Hematopoietic multipotent progenitor cell treated with erythropoietin and hydrocortisone succinate and interleukin-3 and kit ligand, for 6 days (in vitro differentiated cells): ENCODE measurements at regions not wholly inside any gene's neighbourhood (a gene's known extent, or its start where the extent isn't known, plus 50 kb on each side); places are given as distances from the start of the nearest gene placed in this dataset.

ENCODE experiments used
- DNase-seq: peaks from one replicate; pipeline ENCODE4 v3.0.0-alpha.2; 2015

GRCh38 chr2:223227338-223227737, 175.3 kb downstream of the KCNE4 start:
- no peak for DNase-seq

GRCh38 chr2:223228871-223229270, 176.9 kb downstream of the KCNE4 start:
- DNase-seq, result no peak

GRCh38 chr2:223230352-223230751, 178.4 kb downstream of the KCNE4 start:
- no peak for DNase-seq

- DNase-seq, result no peak
These were observed 180.3 kb downstream of the KCNE4 start for GRCh38 chr2:223232285-223232684.

DNA sequence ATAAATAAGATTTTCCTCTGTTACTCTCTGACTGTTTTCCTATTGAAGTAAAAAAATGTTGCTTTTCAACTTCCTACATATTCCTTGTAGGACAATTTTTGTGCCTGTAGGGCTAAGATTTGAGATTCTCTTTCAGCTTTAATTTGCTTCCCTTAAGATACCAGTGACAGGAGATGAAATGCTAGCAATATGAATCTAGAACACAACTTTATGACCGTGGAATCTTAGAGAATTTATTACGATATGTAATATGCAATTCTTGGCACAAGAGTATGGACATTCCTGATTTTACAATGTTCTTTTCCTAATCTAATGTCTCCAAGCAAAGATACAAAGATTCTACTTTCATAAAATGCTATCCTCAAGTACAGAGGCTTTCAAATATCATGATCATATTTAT, 180.9 kb downstream of the KCNE4 start:
- no peak for DNase-seq

- no peak for DNase-seq
These were observed 184.0 kb downstream of the KCNE4 start for GRCh38 chr2:223235986-223236385.

GRCh38 chr2:223238301-223238700, 186.3 kb downstream of the KCNE4 start:
- no peak for DNase-seq

DNA sequence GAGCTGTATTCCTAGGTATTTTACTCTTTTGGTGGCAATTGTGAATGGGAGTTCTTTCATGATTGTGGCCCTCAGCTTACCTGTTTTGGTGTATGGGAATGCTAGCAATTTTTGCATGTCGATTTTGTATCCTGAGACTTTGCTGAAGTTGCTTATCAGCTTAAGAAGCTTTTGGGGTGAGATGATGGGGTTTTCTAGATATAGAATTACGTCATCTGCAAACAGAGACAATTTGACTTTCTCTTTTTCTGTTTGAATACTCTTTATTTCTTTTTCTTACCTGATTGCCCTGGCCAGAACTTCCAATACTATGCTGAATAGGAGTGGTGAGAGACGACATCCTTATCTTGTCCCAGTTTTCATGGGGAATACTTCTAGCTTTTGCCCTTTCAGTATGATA, 191.2 kb downstream of the KCNE4 start:
- no peak for DNase-seq

GRCh38 chr2:223247136-223247535, 195.1 kb downstream of the KCNE4 start:
- peak; percentile 1 for DNase-seq

GRCh38 chr2:223251656-223252229, 199.8 kb downstream of the KCNE4 start:
- DNase-seq, result no peak

DNA sequence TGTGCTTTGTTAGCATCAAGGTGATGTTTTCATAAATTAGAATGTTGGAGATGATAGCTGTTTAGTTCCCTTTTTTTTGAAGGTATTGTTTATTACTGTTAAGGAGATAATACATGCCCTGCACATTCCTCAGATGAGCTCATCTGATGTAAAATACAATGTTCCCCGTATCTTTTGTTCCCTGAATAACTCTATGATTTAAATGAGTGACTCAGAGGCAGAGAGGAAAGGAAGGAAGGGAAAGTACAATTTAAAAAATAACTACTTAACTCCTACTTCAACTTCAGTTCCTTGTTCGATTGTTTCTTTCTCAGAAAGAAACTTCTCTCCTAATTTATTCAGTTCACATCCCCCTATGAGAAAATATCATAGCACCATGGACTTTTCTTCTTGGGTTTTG, 208.7 kb downstream of the KCNE4 start:
- DNase-seq, result no peak

DNA sequence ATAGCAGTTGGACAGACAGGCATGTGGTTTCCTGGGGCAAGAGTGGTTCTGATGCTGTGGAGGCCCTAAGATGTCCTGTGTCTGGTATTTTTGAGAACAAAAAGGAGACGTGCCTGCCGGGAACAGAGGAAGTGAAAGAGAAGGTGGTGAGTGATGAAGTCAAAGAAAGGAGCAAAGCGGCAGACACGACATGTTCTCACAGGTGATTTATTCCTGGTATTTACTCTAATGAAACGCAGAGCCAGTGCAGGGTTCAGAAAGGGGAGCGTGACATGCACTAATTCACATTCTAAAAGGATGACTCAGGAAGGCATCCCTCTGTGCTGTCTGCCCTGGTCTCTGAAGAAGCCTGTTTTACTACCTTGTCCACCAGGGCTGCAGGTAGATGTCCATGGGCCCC, 211.0 kb downstream of the KCNE4 start:
- no peak for DNase-seq

- no peak for DNase-seq
These were observed 212.7 kb downstream of the KCNE4 start for GRCh38 chr2:223264541-223265193.

DNA sequence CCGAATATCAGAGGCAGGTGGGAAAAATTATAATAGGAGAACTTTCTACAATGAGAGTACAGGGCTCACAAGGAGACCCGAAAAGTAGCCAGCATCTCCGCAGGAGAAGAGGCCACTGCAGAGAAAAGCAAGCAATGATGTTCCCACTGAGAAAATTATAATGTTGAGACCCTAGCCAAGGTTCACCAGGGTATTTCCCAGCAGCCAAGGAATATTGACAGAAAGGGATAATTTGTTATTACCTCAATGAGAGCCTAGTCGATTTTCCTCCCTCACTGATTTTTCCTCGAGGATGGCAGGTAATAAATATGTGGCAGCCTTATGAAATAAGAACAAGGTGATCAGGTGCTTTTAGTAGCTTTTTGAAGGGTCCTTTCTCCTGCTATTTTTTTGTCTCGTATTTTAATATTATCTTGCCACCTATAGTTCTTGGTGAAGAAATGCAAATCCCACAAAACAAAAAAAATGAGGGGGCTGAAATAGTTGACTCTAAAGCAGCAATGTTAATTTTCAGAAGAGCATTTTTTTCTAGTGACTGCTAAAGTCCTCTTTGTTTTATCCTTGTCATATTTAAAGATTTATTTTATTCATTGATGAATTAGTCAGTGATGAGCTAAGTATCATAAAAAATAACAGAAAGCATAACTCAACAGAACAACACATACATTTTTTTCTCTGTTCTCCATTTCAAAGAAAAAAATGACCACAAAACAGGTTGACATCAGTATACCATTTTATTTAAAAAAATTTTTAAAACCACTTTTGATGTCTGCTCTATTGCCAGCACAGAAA, 215.4 kb downstream of the KCNE4 start:
- DNase-seq, result no peak

GRCh38 chr2:223269386-223269785, 217.4 kb downstream of the KCNE4 start:
- DNase-seq, result no peak

- no peak for DNase-seq
These were observed 218.6 kb downstream of the KCNE4 start for GRCh38 chr2:223270548-223270947.

DNA sequence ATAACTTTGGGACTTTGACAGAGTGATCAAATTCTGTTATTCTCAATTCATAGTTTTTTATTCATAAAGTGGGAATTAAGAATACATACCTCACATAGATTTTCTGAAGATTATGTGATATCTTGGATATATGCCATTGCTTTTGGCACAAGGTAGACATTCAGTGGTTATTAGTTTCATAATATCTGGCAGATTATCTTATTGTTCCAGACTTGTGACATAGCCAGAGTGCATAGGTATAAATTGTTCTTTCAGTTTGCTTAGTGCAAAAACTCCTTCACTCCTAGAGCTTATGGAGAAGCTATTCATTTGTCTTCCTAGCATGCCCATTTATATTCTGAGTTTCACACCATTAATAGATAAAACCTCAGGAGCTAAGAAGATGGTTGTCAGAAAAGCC, 222.0 kb downstream of the KCNE4 start:
- no peak for DNase-seq

DNA sequence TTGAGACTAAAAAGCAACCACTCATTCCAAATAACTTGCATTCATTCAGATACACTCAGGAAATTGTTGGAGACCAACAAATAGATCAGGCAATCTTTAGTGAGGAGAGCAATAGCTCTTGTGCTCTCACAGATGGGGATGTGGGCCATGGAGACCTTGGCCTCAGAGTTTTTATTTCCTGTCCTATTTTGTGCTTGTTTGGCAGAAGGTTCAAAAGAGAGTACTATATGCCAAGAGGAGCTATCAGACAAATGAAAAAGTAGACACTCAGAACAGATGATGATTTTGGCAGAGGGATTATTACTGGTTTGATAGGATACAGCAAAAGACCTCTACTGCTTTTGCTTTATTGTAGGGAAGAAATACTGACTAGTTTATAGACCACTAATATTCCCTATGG, 230.2 kb downstream of the KCNE4 start:
- no peak for DNase-seq

- no peak for DNase-seq
These were observed 231.3 kb downstream of the KCNE4 start for GRCh38 chr2:223283329-223283728.

- no peak for DNase-seq
These were observed 231.8 kb downstream of the KCNE4 start for GRCh38 chr2:223283771-223284170.

DNA sequence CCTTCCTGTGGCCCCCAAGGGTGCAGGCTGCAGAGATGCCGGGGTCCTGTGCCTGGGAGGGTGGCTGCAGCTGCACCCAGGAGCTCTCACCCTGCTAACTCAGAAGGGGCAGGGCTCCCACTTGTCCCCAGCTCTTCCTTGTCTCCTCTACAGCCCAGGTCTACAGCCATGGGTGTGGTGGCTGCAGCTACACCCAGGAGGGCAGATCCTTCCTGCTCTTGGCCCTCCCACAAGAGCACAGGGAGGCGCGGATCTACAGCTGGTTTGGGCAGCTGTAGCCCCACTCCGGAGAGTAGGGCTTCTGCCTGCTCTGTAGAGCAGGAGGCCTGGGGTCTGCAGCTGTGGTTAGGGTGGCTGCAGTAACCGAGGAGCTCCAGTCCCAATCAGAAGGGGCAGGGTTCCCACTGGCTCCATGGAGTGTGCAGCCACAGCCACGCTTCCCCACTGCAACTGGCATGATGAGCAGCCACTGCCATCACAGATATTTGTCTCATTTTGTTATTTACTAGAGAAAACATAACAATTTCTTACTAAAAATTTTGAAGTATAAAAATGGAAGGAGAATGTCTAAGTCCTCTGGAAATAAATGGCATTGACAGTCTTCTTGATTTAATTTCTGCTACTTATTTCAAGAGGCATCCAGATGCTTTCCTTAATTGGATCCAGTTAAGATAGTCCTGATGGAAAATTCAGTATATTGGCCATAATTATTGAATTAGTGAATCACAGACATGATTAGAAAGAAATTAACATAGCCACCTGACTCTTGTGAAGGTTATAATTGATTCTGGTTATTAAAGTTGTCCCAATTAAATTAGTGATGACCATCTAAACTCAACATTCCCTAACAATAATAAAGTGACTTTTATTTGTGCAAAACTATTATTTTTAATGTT, 233.6 kb downstream of the KCNE4 start:
- no peak for DNase-seq

DNA sequence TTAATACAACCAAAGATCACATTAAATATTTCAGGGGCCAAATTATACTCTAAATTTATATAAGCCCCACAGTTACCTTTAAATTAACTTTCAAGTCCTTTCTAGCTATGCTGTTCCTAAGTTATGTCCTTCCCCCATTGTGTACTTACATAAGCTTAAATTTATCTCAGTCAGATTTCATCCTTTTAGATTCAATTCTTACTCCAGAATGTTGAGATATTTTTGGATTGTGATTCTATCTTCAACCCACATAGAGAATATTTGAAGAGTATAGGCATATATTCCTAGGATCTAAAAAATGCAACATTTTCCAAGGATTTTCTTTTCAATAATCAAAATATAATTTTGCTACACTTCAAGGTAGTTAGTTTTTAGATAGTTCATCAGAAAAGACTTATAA, 242.8 kb downstream of the KCNE4 start:
- no peak for DNase-seq

DNA sequence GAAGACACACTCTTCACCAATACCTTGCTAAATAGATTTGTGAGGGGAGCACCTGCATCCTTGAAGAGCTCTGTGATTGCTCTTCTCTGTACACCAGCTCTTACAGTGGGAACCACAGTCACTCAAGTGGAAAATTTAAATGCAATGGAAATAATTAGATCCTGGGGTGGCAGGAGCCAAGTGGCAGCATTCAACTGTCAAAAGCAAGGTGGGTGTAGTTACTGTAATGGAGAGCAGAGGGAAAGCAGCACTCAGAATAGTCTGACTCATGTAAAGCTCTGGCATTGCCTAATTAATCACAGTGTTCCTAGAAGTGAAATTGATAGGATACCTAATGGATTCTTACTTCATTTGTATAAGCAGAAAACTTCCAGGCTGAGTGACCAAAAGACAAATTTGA, 245.8 kb downstream of the KCNE4 start:
- DNase-seq, result no peak
